Heart right ventricle (tissue), 16 donors: ENCODE measurements at regions not wholly inside any gene's neighbourhood (a gene's known extent, or its start where the extent isn't known, plus 50 kb on each side); places are given as distances from the start of the nearest gene placed in this dataset.

Experiments
- ATAC-seq, 8 donors: fragments of 200-7000 bp; cut with Tn5 transposase; one replicate each; pipeline ENCODE4 v1.9.1; 2020; ENCODE audit warnings: mild to moderate bottlenecking in 8 of 8, moderate library complexity in 8 of 8, moderate number of reproducible peaks in 1 of 8
- DNase-seq, 2 donors: peaks; one replicate each; pipeline ENCODE4 v3.0.0-alpha.2; 2020
- H3K27ac ChIP-seq, 10 donors: fragments of 200-600 bp; sonication (generic) in 2 of 10; one replicate each; pipeline versions ENCODE4 v1.5.0 to v1.8.0; 2020 to 2022; ENCODE audit warnings: mild to moderate bottlenecking in 3 of 10
- H3K27me3 ChIP-seq, 7 donors: fragments of 200-600 bp; one replicate each; pipeline ENCODE4 v1.8.0; 2021 to 2022; ENCODE audit warnings: mild to moderate bottlenecking in 2 of 7
- H3K36me3 ChIP-seq, 9 donors: fragments of 200-600 bp; sonication (generic) in 1 of 9; one replicate each; pipeline versions ENCODE4 v1.5.0 to v1.8.0; 2020 to 2022; ENCODE audit warnings: mild to moderate bottlenecking in 2 of 9
- H3K4me1 ChIP-seq, 9 donors: fragments of 200-600 bp; sonication (generic) in 1 of 9; one replicate each; pipeline versions ENCODE4 v1.5.0 to v1.8.0; 2020 to 2022; ENCODE audit warnings: mild to moderate bottlenecking in 4 of 9
- H3K4me3 ChIP-seq, 10 donors: fragments of 200-600 bp; sonication (generic) in 2 of 10; one replicate each; pipeline versions ENCODE4 v1.5.0 to v1.8.0; 2020 to 2022; ENCODE audit warnings: mild to moderate bottlenecking in 7 of 10, moderate library complexity in 2 of 10
- H3K9me3 ChIP-seq, 11 donors: fragments of 200-600 bp in 10 of 11; sonication (generic) in 2 of 11; one replicate each; pipeline versions ENCODE4 v1.5.0 to v1.8.0; 2013 to 2022; ENCODE audit warnings: mild to moderate bottlenecking in 2 of 11, control low read depth in 1 of 11, moderate library complexity in 1 of 11
- CTCF ChIP-seq, 9 donors: fragments of 200-600 bp; sonication (generic) in 2 of 9; IDR thresholded peaks; one replicate each; pipeline versions ENCODE4 v1.5.0 to v1.8.0; 2021 to 2022; ENCODE audit warnings: antibody characterized with exemption in 9 of 9, mild to moderate bottlenecking in 5 of 9, moderate library complexity in 1 of 9
- WGBS, 2 donors: extraction: QIAGEN DNeasy Blood & Tissue Kit; methylation state at CpG; one replicate each; pipeline ENCODE4 v1.1.7; 2013; ENCODE audit warnings: inconsistent platforms in 1 of 2; 5-methylcytosine and 5-hydroxymethylcytosine counted together
- intact Hi-C, 10 donors: fragments of 100-400 bp; cut with DNase I; formaldehyde crosslinking; loops; one replicate each; pipeline versions ENCODE4 v1.11.1 to v1.14.2; 2022
- donor health status: Arrhythmogenic right ventricular cardiomyopathy.
- donor health status: ischemic (EF 13 %, LVEDD 7.1; RV severe dilation, severe dysfunction).
- donor health status: healthy with polysubstance abuse.
- donor health status: DM: no; HTN: yes; CAD: no.
- donor health status: DM: no; HTN: no; CAD: no.
- donor health status: ischemic (EF 25% LVEDD 6.9; RV normal size, moderate dysfunction).
- donor health status: ischemic (EF 25% LVEDD 5.7; RV mildly dilated, moderate dysfunction).
- donor health status: healthy.
- donor health status: DM: yes; HTN: yes; CAD: no.
- donor health status: Ischemic cardiomyopathy.
- donor health status: ischemic (EF 35%, LVEDD 5.7; RV mildly dilated, moderate dysfunction).
- donor health status: nonischemic (EF 11% LVEDD 7.7; RV severe dilation, severe dysfunction).
- donor health status: DM: yes; HTN: yes; CAD: no.
- donor health status: PGD.
- donor health status: ischemic (EF 29% LVEDD 5.4; RV normal size, mild dysfunction).
- donor health status: nonischemic (EF 23%, LVEDD 6.1; RV moderate dilation, normal function).

- Histone ChIP-seq H3K9me3 (no peaks in the 10 kb centered on the region), H3K4me1 (no peaks in the 10 kb centered on the region), H3K27me3 (no peaks in the 10 kb centered on the region), H3K27ac (no peak overlapping the region), H3K36me3 (no peaks in the 10 kb centered on the region), H3K4me3 (no peak overlapping the region)
- ATAC-seq (no peak), DNase-seq (no peak)
- TF ChIP-seq CTCF (IDR thresholded peaks at IDR 0.05) = no peak
- intact Hi-C loops = no loop called here
- 78 to 85% methylated on average over 5 of the region's 5 CpGs for WGBS, 2 donors
Observed at GRCh38 chr18:30888344-30888743, 154.2 kb downstream of the DSC3 start.

GRCh38 chr18:30886998-30887397, 155.5 kb downstream of the DSC3 start:
- no peak for TF ChIP-seq CTCF (IDR thresholded peaks at IDR 0.05)
- WGBS, 2 donors = 96 to 97% methylated on average over 4 of the region's 4 CpGs
- no peaks in the 10 kb centered on the region for H3K27me3 ChIP-seq
- DNase-seq = no peak
- intact Hi-C loops = no loop called here
- no peaks in the 10 kb centered on the region for H3K9me3 ChIP-seq
- H3K4me3 ChIP-seq = no peak overlapping the region
- ATAC-seq = no peak
- H3K4me1 ChIP-seq = no peaks in the 10 kb centered on the region
- no peaks in the 10 kb centered on the region for H3K36me3 ChIP-seq
- no peak overlapping the region for H3K27ac ChIP-seq

GRCh38 chr18:30870466-30870865, 172.1 kb downstream of the DSC3 start:
- Histone ChIP-seq H3K27ac (peak overlapping the region in 4 of 10 donors; percentile 18 to 55 (median 44)), H3K4me1 (peaks cover 0 to 8% (median 0%) of the 10 kb centered on the region in 9 donors), H3K4me3 (no peak overlapping the region), H3K9me3 (peaks cover 0 to 9% (median 0%) of the 10 kb centered on the region in 11 donors), H3K27me3 (no peaks in the 10 kb centered on the region), H3K36me3 (no peaks in the 10 kb centered on the region)
- 45 to 49% methylated on average over 2 of the region's 2 CpGs for WGBS, 2 donors
- no peak for TF ChIP-seq CTCF (IDR thresholded peaks at IDR 0.05)
- intact Hi-C loops = no loop called here
- no peak for DNase-seq
- ATAC-seq = peak in 4 of 8 donors; percentile 64 to 96 (median 82)

- TF ChIP-seq CTCF (IDR thresholded peaks at IDR 0.05) = no peak
- H3K36me3 ChIP-seq = no peaks in the 10 kb centered on the region
- no peaks in the 10 kb centered on the region for H3K9me3 ChIP-seq
- ATAC-seq (peak in 6 of 8 donors; percentile 29 to 89 (median 58)), DNase-seq (no peak)
- WGBS, 2 donors = 32 to 50% methylated on average over 6 of the region's 6 CpGs
- no peaks in the 10 kb centered on the region for H3K27me3 ChIP-seq
- peaks cover 0 to 9% (median 4%) of the 10 kb centered on the region in 9 donors for H3K4me1 ChIP-seq
- H3K27ac ChIP-seq = peak overlapping the region in 4 of 10 donors; percentile 8 to 53 (median 24)
- no peak overlapping the region for H3K4me3 ChIP-seq
- intact Hi-C loops = no loop called here
Observed at GRCh38 chr18:30862900-30863299, 179.6 kb downstream of the DSC3 start.
